ENCODE measurements at regions not wholly inside any gene's neighbourhood (a gene's known extent, or its start where the extent isn't known, plus 50 kb on each side); places are given as distances from the start of the nearest gene placed in this dataset.

GRCh38 chr6:160930547-160931377 is 60.8 kb upstream of the MAP3K4 start:
- TF ChIP-seq SUZ12 (IDR thresholded peaks at IDR 0.05; ENCODE audit: extremely low read depth, insufficient read depth, insufficient read length) (no peak), ZNF274 (IDR thresholded peaks at IDR 0.05; ENCODE audit: low read depth, low read length) (no peak), YY1 (IDR thresholded peaks at IDR 0.05; ENCODE audit: insufficient read depth, insufficient read length) (no peak)
